Hematopoietic multipotent progenitor cell treated with erythropoietin and hydrocortisone succinate and interleukin-3 and kit ligand, for 6 days (in vitro differentiated cells): ENCODE measurements at regions not wholly inside any gene's neighbourhood (a gene's known extent, or its start where the extent isn't known, plus 50 kb on each side); places are given as distances from the start of the nearest gene placed in this dataset.
"Not testable (repeated sequence)": the region's sequence is repeated elsewhere in the genome, so short reads cannot be mapped to it uniquely, and the experiment has no call there.

ENCODE experiments used
- DNase-seq: peaks from one replicate; pipeline ENCODE4 v3.0.0-alpha.2; 2015

DNA sequence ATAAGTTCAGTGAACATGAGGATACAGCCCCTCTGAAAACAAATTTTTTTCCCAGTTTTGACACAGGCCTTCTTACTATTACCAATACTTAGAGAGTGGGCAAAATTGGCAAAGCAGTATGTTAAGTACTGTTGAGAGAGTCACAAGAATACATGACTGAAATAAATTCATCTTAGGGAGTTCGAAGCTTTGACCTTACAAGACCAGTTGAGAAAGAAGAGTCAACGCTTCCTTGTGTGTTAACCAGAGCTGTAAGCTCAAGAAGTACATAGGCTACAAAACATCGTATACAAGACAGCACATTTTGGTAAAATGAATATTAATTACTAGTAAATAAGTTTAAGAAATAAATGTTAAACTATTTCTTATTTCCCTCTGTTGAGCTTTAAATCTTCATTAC lies 164.4 kb upstream of the RORA start:
- no peak for DNase-seq

GRCh38 chr15:61390138-61390537 lies 161.0 kb upstream of the RORA start:
- DNase-seq: no peak

DNA sequence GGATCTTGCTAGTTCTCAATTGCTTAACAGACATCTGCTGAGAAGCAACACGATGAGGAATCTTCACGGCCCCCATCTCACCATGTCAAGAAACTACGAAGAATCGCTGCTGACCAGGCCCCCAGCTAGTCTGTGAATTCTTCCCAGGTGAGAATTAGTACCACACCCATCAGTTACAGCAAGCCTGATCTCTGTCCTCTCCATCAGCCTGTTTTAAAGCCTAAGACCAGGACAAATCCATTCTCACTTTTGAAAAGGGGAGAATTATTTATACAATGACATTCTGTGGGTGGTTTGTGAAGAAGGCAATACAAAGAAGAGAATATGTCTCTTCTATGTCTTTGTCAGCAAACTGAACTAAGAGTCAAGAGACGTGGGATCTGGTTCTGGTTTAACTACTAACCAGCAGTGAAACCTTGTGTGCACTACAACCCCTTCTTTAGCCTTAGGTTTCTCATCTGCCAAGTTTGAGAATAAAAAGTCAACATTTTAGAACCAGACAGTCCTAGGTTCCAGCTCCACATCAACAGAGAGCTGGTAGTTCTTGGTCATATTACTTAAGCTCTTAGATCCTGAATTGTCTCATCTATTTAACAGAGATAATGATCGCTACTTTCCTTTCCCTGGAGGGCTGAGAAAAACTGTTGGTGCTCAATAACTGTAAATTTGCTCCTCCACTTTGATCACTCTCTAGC lies 160.4 kb upstream of the RORA start:
- no peak for DNase-seq

DNA sequence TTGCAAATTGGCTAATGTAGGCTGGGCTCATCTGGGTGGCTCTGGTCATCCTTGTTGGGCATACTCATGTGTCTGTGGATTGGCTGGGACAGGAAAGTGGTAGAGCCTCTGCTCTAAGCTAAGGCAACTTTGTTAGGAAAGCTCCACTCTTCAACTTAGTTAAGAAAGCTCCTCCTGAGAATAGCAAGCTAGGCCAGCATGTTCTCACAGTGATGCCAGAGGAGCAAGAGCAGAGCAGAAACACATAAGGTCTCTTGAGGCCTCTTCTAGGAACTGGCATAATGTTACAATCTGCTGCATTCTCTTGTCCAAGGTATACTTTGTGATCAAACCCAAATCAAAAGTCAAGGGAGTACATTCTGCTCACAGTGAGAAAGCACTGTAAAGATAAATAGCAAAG lies 158.6 kb upstream of the RORA start:
- DNase-seq: no peak

GRCh38 chr15:61383421-61383820 lies 154.3 kb upstream of the RORA start:
- no peak for DNase-seq

DNA sequence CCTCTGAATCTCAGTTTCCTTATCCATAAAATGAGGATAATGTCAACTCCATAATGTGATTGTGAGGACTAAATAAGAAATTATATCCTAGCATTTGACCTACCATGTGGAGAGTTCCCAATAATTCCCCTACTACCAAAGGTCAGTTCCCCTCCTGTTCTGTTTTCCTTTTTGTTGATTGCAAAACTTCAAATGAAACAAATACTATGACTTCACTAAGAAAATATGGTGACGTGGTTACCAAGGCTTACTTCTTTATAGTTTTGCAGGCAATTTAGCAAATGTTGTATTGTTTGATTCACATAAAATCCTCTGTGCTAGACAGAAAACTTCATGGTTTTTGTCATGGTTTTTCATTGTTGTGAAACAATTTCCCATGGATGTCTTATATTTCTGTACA lies 153.8 kb upstream of the RORA start:
- DNase-seq: no peak

DNA sequence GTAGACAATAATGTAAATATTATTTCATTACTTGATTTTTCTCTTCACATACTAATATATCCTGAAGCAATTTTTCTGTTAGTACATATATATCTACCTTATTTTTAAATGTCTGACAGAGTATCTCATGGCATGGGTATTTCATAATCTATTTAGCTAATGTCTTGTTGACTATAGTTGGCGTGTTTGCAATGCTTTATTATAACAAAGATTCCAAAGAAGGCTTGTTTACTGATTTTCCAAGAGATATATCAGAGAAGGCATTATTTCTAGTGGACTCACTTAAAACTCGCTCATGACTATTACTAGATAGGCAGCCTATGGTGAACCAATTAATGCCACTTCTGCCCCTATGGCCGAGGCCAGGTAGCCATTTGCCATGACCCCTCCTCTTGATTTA lies 152.4 kb upstream of the RORA start:
- no peak for DNase-seq

DNA sequence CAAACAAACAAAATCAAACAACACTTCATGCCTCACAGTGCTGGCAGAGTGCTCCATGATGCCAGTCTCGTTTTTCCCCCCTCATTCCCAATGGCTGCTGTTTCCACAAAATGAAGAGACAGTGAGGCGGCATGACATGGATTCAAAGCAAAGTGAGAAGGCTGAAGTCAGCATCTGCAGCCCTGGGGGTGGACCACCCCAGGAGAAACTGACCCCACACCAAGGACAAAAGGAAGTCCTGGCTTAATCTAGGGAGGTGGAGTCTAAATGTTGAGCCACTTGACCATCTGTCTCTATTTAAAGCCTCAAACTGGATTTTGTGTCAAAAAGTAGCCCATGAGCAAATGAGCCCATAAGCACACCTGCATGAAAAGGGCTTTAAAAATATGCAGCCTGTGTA lies 151.2 kb upstream of the RORA start:
- DNase-seq: no peak

DNA sequence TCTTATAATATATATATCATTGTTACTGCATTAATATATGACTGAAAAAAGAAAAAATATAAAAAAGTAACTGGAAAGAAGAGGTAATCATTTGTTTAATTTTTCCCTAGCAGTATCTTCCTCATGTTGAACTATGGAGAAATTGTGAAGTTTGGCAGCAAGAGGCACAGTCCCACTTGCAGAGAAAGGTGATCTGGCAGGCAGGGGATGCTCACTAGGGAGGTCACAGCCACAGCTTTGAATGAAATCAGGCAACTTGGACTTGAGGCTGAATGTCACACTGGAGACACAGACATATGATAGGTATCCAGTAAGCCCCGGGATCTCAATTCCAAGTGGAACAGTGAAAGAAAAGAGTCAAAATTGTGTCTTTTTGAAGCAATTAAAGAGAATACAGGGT lies 149.9 kb upstream of the RORA start:
- no peak for DNase-seq

DNA sequence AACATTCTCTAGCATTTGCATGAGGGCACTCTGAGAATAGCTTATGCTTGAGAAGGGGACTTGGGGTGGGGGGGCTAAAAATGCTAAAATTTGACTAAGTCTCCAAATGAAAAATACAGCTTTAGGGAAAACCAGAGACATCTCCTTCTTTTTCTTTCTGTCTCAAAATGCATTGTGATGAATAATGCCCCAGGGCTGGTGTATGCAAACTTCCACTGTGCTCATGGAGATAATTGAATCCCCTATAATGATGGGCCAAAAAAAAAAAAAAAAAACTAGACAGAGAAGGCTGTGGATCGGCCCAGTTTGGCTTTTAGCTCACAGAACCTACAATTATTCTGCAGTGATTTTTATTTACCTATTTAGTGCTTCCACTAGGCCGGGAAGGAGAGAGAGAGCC lies 147.9 kb upstream of the RORA start:
- no peak for DNase-seq

- DNase-seq: no peak
Measured at GRCh38 chr15:61376516-61376915, 147.4 kb upstream of the RORA start.

GRCh38 chr15:61374848-61375247 lies 145.7 kb upstream of the RORA start:
- DNase-seq: no peak

DNA sequence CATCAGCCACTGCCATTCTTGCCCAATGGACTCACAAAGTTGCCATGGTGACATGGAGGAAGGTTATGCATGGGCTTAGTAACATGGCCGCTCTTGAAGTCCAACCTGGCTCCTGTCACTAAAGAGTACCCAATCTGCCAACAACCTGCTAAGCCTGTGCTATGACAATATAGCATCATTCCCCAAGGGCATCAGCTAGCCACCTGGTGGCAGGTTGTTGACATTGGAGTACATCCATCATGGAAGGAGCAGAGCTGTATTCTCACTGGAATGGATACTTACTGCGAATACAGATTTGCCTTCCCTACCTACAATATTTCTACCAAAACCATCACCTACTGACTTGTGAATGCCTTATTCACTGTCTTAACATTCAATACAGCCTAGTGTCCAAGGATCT lies 138.9 kb upstream of the RORA start:
- DNase-seq: peak; percentile 1

- no peak for DNase-seq
Measured at GRCh38 chr15:61364871-61365270, 135.8 kb upstream of the RORA start.

- not testable (repeated sequence) for DNase-seq
Measured at GRCh38 chr15:61362912-61363311, 133.8 kb upstream of the RORA start.

DNA sequence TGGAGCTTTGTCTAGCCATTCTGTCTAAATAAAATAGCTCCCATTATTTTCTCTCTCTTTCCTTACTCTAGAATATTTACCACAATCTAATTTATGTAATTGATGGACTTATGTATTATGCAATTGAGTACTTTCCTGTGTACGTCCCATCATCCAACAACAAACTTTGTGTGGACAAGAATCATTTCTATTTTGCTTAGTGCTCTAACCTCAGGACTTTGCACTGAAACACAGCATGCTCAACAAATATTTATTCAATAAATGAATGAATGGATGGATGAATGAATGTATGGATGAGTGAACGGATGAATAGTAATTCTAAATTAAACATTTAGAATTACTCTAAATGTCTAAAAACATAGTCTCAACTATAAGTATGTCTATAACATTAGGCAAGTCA lies 115.2 kb upstream of the RORA start:
- DNase-seq: no peak

- DNase-seq: no peak
Measured at GRCh38 chr15:61342390-61342789, 113.3 kb upstream of the RORA start.

DNA sequence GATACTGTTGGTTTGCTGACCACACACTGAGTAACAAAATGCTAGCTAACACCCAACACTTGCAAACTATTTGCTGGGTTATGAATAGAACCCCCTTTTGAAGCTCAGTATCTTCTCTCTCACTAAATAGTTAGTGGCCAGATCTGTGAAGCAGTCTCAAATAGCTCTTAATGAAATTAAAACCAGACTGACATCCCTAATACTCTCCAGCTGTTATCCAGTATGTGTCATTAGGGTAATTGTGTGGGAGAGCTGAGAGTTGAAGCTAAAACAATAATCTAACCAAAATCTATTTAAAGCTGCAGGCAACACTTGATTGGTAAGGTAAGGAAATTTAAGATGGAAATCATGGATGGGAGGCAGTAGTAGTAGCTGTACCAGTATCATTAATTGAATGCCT lies 110.4 kb upstream of the RORA start:
- no peak for DNase-seq

GRCh38 chr15:61337541-61337940 lies 108.4 kb upstream of the RORA start:
- DNase-seq: no peak

GRCh38 chr15:61336026-61336638 lies 107.0 kb upstream of the RORA start:
- DNase-seq: no peak

- DNase-seq: not testable (repeated sequence)
Measured at GRCh38 chr15:61334714-61335113, 105.6 kb upstream of the RORA start.

DNA sequence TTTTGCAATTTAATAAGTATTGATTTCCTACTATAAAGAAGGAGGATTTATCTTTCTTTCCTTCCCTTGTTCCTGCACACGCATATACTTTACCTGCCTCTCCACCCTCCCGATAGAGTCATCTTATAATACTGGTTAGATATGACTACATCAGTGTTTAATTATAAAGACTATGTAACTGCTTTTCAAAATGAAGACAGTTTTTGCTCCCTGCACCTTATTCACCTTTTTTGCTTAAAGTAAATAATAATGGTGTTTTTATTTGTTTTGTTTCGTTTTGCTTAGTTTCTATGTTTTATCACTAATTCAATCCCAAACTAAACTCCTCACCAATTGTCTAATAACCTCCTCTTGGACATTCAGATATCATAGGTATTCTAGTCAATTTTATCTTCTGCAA lies 101.9 kb upstream of the RORA start:
- no peak for DNase-seq

GRCh38 chr15:61327019-61327631 lies 98.0 kb upstream of the RORA start:
- no peak for DNase-seq

- no peak for DNase-seq
Measured at GRCh38 chr15:61319892-61320291, 90.8 kb upstream of the RORA start.
